GM18907 (cell line): ENCODE measurements at regions not wholly inside any gene's neighbourhood (a gene's known extent, or its start where the extent isn't known, plus 50 kb on each side); places are given as distances from the start of the nearest gene placed in this dataset.

Experiments used
- ATAC-seq: cut with Tn5 transposase; IDR thresholded peaks from one replicate; pipeline ENCODE4 v1.9.1; 2021; ENCODE audit warnings: mild to moderate bottlenecking, moderate library complexity; ENCODE audit not compliant: unreplicated experiment

DNA sequence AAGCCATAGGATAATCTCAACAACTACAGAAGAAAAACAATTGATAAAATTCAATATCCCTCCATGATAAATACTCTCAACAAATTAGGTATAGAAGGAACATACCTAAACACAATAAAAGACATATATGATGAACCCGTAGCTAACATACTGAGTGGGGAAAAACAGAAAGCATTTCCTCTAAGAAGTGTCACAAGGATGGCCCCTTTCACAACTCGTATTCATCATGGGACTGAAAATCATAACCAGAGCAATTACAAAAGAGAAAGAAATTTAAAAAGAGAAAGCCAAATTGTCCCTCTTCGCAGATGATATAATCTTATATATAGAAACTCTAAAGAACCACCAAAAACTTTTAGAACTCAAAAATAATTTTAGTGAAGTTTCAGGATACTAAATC lies 146.3 kb upstream of the RGMB start:
- no peak for ATAC-seq

DNA sequence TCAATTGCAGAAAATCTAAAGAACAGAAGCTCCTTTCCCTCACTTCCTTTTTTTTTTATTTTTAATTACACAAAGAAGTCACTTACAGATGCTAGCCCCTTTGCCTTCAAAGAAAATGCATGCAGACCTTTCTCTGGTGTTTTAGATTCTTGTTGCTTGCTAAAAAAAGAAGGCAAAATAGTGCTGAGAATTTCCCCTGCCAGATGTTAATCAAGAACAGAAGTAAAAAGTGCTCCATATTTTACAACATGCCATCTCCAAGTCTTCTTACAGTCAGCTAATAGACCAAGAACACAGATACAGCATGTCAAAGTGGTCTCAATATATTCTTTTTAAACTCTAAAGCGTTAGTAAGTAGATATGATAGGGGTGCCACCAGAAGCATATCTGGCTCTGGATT lies 142.8 kb upstream of the RGMB start:
- no peak for ATAC-seq

- no peak for ATAC-seq
Observed at GRCh38 chr5:98631311-98632054, 142.0 kb upstream of the RGMB start.

- no peak for ATAC-seq
Observed at GRCh38 chr5:98635656-98636055, 137.8 kb upstream of the RGMB start.

GRCh38 chr5:98637116-98637515 lies 136.3 kb upstream of the RGMB start:
- ATAC-seq: no peak

DNA sequence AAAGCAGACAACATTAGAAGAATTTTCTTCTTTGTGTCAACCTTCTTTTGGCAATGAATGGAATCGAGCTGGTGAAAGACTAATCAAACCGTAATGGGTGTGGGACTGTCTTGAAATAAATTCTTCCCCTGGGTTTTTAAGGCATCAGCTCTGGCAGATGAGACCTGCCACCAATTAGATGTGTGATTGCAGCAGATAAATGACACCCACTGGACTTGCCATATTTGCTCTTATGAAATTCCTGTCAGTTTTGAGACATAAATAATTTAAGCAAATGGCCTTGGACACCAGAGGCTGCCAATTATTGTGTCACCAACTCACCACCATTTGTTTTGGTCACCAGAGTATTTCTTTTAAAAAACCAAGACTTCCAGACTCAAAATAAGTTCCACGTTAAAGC lies 135.9 kb upstream of the RGMB start:
- no peak for ATAC-seq

GRCh38 chr5:98638111-98638510 lies 135.4 kb upstream of the RGMB start:
- no peak for ATAC-seq

- ATAC-seq: no peak
Observed at GRCh38 chr5:98638701-98639100, 134.8 kb upstream of the RGMB start.

DNA sequence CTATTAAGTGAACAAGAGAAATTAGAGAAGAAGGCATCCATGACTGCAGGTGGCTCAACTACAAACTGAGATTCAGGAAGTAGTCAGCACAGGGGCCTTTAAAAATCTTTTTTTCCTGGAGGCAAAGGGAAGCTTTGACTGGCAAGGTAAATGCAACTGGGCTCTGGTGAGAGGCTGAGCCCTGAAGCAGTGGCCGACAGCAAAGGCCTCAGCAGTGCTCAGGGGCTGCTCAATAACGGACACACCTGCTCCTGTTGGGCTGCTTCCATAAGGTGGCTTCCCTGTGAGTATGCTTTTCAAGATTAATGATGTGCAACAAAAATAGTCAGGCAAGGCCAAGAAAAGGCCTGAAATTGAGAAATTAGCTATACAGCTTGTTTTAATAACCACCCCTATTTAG lies 134.2 kb upstream of the RGMB start:
- ATAC-seq: no peak

GRCh38 chr5:98641671-98642070 lies 131.8 kb upstream of the RGMB start:
- no peak for ATAC-seq

DNA sequence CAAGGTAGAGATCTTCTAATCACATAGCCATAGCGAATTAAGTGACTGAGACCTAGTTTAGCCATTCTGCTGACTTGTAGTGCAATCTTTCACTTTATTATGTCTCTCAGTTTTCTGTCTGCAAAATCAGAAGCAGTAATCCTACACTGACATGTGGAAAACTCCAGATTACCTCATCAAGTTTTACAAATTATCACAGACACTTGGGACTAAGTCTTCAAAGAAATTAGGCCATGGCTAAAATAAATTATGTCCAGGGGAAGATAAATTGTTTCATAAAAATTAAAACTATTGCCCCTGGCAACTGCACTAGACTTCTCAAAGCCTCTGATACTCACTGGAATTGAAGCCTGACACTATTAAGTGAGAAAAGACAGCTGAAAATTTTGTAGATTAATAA lies 129.9 kb upstream of the RGMB start:
- no peak for ATAC-seq

DNA sequence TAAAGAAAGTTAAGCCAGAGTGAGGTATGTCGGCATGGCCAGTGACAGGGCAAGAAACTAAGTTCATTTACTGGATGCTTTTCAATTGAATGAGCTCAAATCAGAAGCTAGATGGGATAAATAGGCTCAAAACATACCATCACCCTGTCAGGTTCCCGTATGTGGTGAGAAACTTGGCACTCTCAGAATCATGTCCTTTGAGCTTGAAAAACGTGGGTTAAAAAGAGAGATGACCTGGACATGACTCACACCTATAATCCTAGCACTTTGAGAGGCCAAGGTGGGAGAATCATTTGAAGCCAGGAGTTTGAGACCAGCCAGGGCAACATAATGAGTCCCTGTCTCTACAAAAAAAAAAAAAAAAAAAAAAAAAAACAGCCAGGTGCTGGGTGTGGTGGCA lies 121.7 kb upstream of the RGMB start:
- no peak for ATAC-seq

- no peak for ATAC-seq
Observed at GRCh38 chr5:98656125-98656795, 117.2 kb upstream of the RGMB start.

DNA sequence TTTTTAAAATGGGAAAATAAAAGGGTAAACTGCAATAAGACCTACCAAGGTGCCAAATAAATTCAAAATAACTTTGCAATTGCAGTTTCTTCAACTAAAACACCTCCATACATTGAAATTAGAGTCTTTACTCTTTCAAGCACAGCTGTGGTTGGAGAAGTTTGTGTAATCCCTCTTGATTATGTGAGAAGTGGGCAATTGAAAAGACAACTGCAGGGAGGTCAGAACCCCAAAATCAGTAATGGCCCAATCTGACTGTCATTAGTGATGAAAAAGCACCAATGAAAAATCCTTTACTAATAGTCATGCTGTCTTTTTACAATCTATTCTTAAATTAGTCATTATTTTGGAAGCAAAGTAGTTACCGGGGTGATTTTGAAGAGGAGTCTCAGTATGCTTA lies 116.7 kb upstream of the RGMB start:
- no peak for ATAC-seq

- ATAC-seq: no peak
Observed at GRCh38 chr5:98657559-98657958, 115.9 kb upstream of the RGMB start.

DNA sequence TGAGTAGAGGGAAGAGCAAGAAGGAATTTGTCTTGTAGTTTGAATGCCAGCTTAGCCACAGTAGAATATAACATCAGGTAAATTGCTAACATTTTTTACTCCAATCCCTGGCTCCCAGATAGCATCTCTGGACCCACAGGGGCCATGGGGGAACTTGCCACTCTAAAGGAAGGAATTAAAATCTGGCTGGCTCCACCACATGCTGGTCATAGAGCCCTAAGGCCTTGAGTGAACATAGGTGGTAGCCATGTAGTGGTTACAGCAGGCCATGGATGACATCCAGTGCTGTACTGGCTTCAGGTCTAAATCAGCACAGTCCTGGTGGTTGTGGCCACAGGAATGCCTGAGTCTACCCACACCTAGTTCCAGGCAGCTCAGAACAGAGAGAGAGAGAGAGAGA lies 109.9 kb upstream of the RGMB start:
- no peak for ATAC-seq

- no peak for ATAC-seq
Observed at GRCh38 chr5:98664736-98665135, 108.7 kb upstream of the RGMB start.

GRCh38 chr5:98679963-98680362 lies 93.5 kb upstream of the RGMB start:
- ATAC-seq: no peak

DNA sequence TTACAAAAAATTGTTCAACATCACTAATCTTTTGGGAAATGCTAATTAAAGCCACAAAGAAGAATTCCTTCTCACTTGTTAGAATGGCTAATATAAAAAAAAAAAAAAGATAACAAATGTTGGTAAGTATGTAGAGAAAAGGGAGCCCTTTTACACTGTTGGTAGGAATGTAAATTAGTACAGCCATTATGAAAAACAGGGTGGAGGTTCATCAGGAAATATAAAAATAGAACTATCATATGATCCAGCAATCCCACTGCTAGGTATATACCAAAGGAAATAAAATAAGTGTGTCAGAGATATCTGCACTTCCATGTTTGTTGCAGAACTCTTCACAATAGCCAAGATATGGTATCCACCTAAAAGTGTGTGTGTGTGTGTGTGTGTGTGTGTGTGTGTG lies 83.5 kb upstream of the RGMB start:
- no peak for ATAC-seq

- ATAC-seq: no peak
Observed at GRCh38 chr5:98694902-98695301, 78.6 kb upstream of the RGMB start.

DNA sequence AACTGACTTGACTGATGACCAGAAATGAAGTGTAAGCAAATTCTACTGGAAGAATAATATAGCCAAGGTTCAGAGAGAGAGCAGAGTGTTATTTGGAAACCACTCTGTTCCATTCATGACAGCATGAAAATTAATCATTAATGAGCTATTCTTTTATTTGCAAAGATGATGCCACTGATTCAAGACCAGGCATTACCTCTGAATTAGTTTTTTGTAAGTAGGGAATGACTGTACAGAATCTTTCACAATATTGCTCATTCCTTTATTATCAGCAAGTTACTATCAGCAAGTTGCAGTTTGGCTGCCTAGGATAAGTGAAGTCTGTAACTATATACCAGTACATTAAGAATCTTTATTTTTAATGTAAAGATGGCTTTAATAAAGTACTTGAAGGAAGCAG lies 75.1 kb upstream of the RGMB start:
- ATAC-seq: no peak

DNA sequence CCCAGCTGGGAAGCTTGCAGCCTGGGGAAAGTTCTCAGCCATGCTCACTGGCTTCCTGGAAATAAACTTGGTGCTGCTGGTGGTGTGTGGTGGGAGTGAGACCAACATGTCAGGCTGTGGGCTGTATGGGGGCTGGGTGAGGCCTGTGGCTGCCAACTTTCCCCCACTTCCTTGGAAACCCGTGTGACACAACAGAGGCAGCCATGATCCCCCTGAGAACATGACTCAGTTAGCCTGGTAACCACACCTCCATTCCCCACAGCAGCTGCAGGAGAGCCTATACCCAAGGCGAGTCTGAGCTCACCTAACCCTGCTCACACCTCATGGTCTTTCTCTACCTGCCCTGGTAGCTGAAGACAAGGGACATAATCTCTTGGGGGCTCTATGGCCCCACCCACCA lies 72.7 kb upstream of the RGMB start:
- ATAC-seq: no peak

- ATAC-seq: no peak
Observed at GRCh38 chr5:98705841-98706240, 67.6 kb upstream of the RGMB start.
